ENCODE measurements at regions not wholly inside any gene's neighbourhood (a gene's known extent, or its start where the extent isn't known, plus 50 kb on each side); places are given as distances from the start of the nearest gene placed in this dataset.

GRCh38 chr21:35231090-35231489 lies 182.0 kb upstream of the RUNX1 start:
- no peak for DNase-seq

GRCh38 chr21:35229290-35229689 lies 180.2 kb upstream of the RUNX1 start:
- no peak for DNase-seq

- DNase-seq, result no peak
These were observed 178.7 kb upstream of the RUNX1 start for GRCh38 chr21:35227786-35228185.

- no peak for DNase-seq
These were observed 178.1 kb upstream of the RUNX1 start for GRCh38 chr21:35226968-35227744.

GRCh38 chr21:35226328-35226727 lies 177.2 kb upstream of the RUNX1 start:
- DNase-seq, result no peak

GRCh38 chr21:35225573-35225972 lies 176.5 kb upstream of the RUNX1 start:
- no peak for DNase-seq

- DNase-seq, result no peak
These were observed 174.5 kb upstream of the RUNX1 start for GRCh38 chr21:35223480-35224156.

- DNase-seq, result no peak
These were observed 173.4 kb upstream of the RUNX1 start for GRCh38 chr21:35222541-35222941.

GRCh38 chr21:35222021-35222420 lies 172.9 kb upstream of the RUNX1 start:
- DNase-seq, result no peak

- DNase-seq, result no peak
These were observed 171.2 kb upstream of the RUNX1 start for GRCh38 chr21:35220301-35220700.

- DNase-seq, result no peak
These were observed 170.6 kb upstream of the RUNX1 start for GRCh38 chr21:35219719-35220118.

- DNase-seq, result no peak
These were observed 170.2 kb upstream of the RUNX1 start for GRCh38 chr21:35219291-35219690.

GRCh38 chr21:35217504-35218060 lies 168.5 kb upstream of the RUNX1 start:
- DNase-seq, result no peak

GRCh38 chr21:35216996-35217395 lies 167.9 kb upstream of the RUNX1 start:
- DNase-seq, result no peak

GRCh38 chr21:35215870-35216269 lies 166.8 kb upstream of the RUNX1 start:
- DNase-seq, result no peak

- DNase-seq, result no peak
These were observed 163.5 kb upstream of the RUNX1 start for GRCh38 chr21:35212393-35213127.

GRCh38 chr21:35211782-35212181 lies 162.7 kb upstream of the RUNX1 start:
- no peak for DNase-seq

- DNase-seq, result no peak
These were observed 161.0 kb upstream of the RUNX1 start for GRCh38 chr21:35210093-35210492.

GRCh38 chr21:35208810-35209517 lies 159.9 kb upstream of the RUNX1 start:
- no peak for DNase-seq

- DNase-seq, result no peak
These were observed 159.0 kb upstream of the RUNX1 start for GRCh38 chr21:35208104-35208503.

- DNase-seq, result no peak
These were observed 158.2 kb upstream of the RUNX1 start for GRCh38 chr21:35207322-35207721.

GRCh38 chr21:35206141-35207125 lies 157.3 kb upstream of the RUNX1 start:
- DNase-seq, result no peak

All from activated CD4-positive, CD25-positive, alpha-beta regulatory T cell treated with anti-CD3 and anti-CD28 coated beads, Interleukin-2, amount 50 U/mL, for 72 hours (primary cell).